Raji (cell line): ENCODE measurements at regions not wholly inside any gene's neighbourhood (a gene's known extent, or its start where the extent isn't known, plus 50 kb on each side); places are given as distances from the start of the nearest gene placed in this dataset.

Experiments used
- POLR2A ChIP-seq: IDR thresholded peaks from 2 replicates; pipeline ENCODE4 v1.6.1; 2011; ENCODE audit warnings: low read depth, low read length, control low read depth; ENCODE audit not compliant: insufficient read depth

DNA sequence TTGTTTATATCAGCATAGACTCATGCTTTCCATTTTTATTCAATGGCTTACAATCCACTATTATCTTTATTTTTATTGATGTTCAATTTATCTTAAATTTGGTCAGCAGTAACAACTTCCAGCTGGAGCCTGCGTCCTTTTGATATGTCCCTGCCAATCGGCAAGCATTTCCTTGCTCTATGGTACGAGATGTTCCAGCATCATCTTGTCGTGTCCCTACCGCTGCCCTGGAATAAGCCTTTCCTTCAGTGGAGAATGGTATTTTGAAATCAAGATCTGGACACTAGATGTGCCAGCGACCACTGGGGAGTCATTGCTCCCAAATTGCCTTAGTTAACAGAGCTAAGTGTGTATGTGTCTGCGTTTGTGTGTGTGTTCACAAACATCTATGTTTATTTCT is 151.6 kb upstream of the RGMB start:
- no peak for TF ChIP-seq POLR2A

DNA sequence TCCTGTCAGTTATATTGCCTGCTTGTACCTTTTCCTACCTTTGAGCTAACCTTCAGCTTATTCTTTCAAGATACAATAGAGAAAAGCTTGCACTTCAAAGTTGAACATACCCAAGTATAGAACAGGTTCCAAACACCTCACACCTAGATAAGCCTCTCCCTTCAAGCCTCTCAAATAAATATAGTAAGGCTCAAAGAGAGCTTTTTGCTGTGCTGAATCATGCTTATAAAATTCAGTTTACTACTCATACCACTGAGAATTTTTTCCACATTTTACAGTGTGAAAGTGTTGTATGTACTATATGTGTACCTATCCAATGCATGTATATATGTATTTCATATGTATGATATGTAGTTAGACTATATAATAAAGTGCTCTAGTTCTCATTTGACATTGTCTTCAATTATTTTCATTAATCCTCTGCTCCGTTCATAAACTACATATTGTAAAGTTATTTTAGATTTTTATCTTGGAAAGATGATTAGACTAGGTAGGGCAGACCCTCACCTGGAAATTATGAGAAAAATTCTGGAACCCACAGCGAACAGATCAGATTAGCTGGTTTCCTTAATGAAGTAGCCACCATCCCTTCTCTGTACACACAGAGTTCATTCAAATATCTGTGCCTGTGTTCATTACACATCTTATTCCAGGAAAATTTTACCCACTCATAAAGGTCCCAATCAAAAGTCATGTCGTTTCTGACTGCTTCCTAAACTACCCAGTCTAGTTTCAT is 149.2 kb upstream of the RGMB start:
- no peak for TF ChIP-seq POLR2A

DNA sequence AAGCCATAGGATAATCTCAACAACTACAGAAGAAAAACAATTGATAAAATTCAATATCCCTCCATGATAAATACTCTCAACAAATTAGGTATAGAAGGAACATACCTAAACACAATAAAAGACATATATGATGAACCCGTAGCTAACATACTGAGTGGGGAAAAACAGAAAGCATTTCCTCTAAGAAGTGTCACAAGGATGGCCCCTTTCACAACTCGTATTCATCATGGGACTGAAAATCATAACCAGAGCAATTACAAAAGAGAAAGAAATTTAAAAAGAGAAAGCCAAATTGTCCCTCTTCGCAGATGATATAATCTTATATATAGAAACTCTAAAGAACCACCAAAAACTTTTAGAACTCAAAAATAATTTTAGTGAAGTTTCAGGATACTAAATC is 146.3 kb upstream of the RGMB start:
- no peak for TF ChIP-seq POLR2A

DNA sequence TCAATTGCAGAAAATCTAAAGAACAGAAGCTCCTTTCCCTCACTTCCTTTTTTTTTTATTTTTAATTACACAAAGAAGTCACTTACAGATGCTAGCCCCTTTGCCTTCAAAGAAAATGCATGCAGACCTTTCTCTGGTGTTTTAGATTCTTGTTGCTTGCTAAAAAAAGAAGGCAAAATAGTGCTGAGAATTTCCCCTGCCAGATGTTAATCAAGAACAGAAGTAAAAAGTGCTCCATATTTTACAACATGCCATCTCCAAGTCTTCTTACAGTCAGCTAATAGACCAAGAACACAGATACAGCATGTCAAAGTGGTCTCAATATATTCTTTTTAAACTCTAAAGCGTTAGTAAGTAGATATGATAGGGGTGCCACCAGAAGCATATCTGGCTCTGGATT is 142.8 kb upstream of the RGMB start:
- no peak for TF ChIP-seq POLR2A

DNA sequence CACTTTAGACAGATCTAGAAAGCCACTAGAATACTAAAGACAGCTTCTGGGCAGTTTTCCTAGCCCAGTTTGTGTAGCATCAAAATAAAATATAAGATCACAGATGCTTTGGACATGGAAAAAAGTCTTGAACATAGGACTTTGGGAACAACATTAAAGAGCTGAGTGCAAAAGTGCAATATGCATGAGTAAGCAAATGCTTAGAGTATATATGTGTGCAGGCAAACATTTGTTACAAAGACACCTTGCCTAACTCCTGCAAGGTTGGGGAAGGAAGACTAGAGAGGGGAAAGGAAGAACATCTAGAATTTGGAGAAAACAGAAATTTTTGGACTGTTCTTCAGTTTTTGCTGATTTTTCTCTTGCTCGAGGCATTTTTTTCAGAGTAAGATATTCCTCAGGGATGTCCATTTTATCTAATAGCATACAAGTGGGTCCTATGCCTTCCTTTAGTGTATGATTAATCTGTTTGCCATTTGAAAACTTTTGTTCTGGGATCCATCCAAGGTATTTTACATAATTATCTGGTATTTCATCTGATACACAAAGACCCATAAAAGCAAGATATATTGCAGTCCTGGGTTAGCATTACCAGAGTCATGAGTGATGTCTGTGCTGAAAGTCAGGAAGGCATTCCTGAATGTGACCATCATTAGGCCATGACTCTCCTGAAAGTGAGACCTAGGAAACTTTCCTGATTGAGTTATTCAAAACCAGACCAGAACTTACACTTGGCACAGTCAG is 142.0 kb upstream of the RGMB start:
- TF ChIP-seq POLR2A = no peak

DNA sequence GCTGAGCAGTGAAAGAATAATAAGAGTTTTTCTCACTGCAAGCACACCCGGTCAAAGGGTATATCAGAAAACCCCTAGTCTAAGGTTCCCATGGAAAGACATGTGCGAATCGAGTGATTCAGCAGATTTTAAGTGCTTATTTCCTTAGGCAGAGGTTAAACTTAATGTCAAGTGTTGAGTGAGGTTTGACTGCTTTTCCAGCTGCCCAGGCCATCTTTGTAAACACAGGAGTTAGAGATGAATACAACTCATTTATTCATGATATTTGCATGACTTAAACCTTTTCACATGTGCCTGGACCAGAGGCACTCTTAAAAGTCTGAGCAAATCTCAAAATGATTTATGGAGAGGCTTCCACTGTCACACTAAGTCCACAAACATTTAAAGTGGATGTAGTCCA is 137.8 kb upstream of the RGMB start:
- no peak for TF ChIP-seq POLR2A

DNA sequence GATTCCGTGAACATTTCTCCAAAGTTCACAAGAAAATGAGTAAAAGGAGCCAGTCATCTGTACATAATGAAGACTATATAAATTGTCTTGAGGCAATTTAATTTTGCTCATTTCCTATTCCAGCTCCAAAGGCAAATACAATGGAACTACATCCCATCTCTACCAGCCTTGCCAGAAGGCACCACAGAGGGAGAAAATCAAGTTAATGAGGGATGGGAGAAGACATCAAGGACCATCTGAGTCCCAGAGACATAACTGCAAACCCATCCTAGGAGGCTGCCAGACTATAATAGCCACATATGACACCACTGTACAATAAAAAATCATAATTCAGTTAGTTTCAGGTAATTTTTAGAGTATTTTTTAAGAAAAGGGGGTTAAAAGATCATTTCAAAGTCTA is 136.3 kb upstream of the RGMB start:
- TF ChIP-seq POLR2A = no peak

DNA sequence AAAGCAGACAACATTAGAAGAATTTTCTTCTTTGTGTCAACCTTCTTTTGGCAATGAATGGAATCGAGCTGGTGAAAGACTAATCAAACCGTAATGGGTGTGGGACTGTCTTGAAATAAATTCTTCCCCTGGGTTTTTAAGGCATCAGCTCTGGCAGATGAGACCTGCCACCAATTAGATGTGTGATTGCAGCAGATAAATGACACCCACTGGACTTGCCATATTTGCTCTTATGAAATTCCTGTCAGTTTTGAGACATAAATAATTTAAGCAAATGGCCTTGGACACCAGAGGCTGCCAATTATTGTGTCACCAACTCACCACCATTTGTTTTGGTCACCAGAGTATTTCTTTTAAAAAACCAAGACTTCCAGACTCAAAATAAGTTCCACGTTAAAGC is 135.9 kb upstream of the RGMB start:
- no peak for TF ChIP-seq POLR2A

DNA sequence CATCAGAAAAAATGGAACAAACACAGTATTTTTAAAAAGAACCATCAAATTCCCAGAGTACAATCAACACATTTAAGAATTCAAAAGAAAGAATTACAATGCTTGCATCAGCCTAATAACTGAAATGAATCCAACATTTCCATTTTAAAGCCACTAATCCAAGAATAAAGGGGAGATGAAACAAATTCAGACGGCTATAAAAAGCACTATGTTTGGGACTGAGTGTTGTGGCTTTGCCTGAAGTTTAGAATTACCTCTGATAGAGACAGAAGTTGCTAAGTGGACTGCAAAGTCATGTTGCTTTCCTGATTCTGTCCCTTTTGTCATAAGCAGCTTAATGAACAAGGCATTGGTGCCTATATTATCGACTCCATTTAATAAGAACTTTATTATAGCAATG is 135.4 kb upstream of the RGMB start:
- no peak for TF ChIP-seq POLR2A

DNA sequence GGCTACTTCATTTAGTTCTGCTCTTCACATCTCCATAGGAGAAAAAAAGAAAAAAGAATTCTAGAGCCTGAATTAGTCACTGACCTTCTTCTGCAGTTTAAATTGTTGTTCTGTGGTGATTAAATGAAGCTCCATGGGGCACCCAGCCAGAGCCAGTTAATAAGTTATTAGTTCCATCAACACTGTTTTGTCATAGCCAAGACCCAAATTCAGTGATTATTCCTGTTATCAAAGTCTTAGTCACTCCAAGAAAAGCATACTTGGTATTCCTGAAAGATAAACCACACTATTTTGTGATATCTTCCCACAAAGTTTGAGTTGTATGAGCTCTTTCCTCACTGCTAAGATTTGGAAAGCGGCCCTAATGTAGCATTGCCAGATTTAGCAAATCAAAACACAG is 134.8 kb upstream of the RGMB start:
- no peak for TF ChIP-seq POLR2A

DNA sequence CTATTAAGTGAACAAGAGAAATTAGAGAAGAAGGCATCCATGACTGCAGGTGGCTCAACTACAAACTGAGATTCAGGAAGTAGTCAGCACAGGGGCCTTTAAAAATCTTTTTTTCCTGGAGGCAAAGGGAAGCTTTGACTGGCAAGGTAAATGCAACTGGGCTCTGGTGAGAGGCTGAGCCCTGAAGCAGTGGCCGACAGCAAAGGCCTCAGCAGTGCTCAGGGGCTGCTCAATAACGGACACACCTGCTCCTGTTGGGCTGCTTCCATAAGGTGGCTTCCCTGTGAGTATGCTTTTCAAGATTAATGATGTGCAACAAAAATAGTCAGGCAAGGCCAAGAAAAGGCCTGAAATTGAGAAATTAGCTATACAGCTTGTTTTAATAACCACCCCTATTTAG is 134.2 kb upstream of the RGMB start:
- no peak for TF ChIP-seq POLR2A

DNA sequence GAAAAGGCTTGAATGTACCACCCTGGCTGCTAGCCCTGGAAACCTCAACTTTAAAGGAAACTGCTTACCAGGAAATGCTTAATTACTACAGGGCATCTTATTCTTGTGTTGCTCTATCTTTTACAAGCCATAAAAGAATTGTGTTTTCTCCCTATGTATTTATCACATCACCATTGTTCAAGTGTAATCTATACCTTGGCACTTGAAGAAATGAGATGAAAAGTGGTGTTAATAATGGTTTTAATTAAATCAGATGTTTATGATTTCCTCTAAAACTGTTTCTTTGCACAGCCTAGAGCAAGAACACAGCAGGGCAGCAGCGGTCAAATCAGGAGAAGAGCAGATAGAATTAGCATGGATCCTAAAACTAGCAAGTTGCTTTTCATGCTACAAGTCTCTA is 131.8 kb upstream of the RGMB start:
- TF ChIP-seq POLR2A = no peak

DNA sequence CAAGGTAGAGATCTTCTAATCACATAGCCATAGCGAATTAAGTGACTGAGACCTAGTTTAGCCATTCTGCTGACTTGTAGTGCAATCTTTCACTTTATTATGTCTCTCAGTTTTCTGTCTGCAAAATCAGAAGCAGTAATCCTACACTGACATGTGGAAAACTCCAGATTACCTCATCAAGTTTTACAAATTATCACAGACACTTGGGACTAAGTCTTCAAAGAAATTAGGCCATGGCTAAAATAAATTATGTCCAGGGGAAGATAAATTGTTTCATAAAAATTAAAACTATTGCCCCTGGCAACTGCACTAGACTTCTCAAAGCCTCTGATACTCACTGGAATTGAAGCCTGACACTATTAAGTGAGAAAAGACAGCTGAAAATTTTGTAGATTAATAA is 129.9 kb upstream of the RGMB start:
- TF ChIP-seq POLR2A = no peak

DNA sequence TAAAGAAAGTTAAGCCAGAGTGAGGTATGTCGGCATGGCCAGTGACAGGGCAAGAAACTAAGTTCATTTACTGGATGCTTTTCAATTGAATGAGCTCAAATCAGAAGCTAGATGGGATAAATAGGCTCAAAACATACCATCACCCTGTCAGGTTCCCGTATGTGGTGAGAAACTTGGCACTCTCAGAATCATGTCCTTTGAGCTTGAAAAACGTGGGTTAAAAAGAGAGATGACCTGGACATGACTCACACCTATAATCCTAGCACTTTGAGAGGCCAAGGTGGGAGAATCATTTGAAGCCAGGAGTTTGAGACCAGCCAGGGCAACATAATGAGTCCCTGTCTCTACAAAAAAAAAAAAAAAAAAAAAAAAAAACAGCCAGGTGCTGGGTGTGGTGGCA is 121.7 kb upstream of the RGMB start:
- no peak for TF ChIP-seq POLR2A

DNA sequence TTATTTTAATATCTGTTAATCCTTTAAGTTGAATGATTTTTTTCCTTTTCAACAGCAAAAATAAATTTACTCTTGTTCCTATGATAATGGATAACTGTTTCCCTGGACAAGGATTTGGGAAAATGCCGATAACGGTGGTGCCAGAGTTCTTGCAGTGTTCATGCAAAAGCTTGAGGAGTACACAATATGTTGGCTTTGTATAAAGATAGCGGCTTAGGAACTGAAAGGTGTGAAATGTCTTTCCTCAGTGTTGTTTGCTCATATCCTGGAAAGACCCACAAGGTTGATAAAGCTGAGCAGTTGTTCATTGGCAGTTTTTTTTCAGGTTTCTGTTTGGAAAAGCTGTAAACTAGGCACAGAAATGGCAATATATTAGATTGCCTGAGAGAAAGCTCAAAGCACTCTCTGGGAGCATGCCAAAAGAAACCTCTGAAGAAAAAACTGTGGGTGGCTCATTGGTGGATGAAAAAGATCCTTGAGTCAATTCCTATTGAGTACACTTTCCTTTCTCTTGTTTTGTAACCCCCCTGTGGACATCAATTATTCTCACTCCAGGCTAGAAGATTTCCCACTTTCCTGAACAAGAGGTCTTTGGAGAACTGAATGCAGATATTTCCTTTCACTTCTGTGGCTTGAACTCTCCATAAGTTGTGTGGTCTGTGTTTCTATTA is 117.2 kb upstream of the RGMB start:
- TF ChIP-seq POLR2A = no peak

DNA sequence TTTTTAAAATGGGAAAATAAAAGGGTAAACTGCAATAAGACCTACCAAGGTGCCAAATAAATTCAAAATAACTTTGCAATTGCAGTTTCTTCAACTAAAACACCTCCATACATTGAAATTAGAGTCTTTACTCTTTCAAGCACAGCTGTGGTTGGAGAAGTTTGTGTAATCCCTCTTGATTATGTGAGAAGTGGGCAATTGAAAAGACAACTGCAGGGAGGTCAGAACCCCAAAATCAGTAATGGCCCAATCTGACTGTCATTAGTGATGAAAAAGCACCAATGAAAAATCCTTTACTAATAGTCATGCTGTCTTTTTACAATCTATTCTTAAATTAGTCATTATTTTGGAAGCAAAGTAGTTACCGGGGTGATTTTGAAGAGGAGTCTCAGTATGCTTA is 116.7 kb upstream of the RGMB start:
- no peak for TF ChIP-seq POLR2A

DNA sequence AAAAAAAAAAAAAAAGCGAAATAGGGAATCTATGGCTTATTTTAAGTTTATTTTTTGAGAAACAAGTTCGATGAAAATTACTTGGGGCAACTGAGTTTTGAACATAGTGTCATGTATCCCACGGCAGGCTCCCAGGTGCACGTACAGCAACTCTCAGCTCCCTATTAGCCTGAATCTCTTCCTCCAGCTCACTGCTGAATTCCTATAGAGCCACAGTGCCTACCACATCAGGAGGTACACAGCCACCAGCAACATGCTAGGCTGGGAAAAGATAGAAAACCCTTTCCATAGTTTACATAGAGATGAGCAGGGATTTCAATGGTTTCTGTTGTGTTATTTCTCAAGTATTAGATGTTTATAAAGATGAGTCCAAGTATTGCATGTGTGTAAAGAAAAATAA is 115.9 kb upstream of the RGMB start:
- TF ChIP-seq POLR2A = no peak

DNA sequence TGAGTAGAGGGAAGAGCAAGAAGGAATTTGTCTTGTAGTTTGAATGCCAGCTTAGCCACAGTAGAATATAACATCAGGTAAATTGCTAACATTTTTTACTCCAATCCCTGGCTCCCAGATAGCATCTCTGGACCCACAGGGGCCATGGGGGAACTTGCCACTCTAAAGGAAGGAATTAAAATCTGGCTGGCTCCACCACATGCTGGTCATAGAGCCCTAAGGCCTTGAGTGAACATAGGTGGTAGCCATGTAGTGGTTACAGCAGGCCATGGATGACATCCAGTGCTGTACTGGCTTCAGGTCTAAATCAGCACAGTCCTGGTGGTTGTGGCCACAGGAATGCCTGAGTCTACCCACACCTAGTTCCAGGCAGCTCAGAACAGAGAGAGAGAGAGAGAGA is 109.9 kb upstream of the RGMB start:
- TF ChIP-seq POLR2A = no peak
